GM12873 (cell line): ENCODE measurements at regions not wholly inside any gene's neighbourhood (a gene's known extent, or its start where the extent isn't known, plus 50 kb on each side); places are given as distances from the start of the nearest gene placed in this dataset.

Source experiments
- CTCF ChIP-seq: IDR thresholded peaks from 2 replicates; pipeline ENCODE4 v1.5.1; 2012; ENCODE audit warnings: low read depth, mild to moderate bottlenecking, moderate library complexity, low read length, control low read depth; ENCODE audit not compliant: insufficient read depth; ENCODE audit errors: missing control alignments

- peak; percentile 15 for TF ChIP-seq CTCF
Observed at GRCh38 chr3:29152379-29152778, 128.5 kb upstream of the RBMS3 start.

GRCh38 chr3:29153811-29154210, 127.1 kb upstream of the RBMS3 start:
- TF ChIP-seq CTCF = no peak

GRCh38 chr3:29156086-29156715, 124.7 kb upstream of the RBMS3 start:
- TF ChIP-seq CTCF = no peak

- TF ChIP-seq CTCF = no peak
Observed at GRCh38 chr3:29164825-29165224, 116.0 kb upstream of the RBMS3 start.

GRCh38 chr3:29167180-29167579, 113.7 kb upstream of the RBMS3 start:
- no peak for TF ChIP-seq CTCF

GRCh38 chr3:29168081-29168480, 112.8 kb upstream of the RBMS3 start:
- no peak for TF ChIP-seq CTCF

- TF ChIP-seq CTCF = no peak
Observed at GRCh38 chr3:29168696-29169095, 112.2 kb upstream of the RBMS3 start.
